ENCODE measurements at regions not wholly inside any gene's neighbourhood (a gene's known extent, or its start where the extent isn't known, plus 50 kb on each side); places are given as distances from the start of the nearest gene placed in this dataset.

DNA sequence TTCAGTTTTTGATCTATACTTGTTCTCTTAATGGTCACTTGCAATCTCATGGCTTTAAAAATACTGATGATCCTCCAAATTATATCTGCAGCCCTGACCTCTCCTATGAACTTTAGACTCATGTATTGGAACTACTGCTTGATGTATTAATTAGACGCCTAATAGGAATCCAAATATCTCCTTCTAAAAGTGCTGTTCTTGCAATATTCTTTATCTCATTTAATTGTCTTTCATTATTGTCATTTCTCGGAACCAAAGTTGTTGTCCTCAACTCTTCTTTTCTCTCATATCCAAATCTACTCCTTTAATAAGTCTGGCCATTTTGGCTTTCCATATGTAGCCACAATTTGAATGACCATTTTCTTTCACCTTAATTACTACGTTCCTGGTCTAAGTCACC, 907.6 kb upstream of the SEL1L start:
- Histone ChIP-seq H3K27ac (no peak overlapping the region), H3K4me3 (no peak overlapping the region)
- 85 to 91% (median 86%) methylated on average over 3 of the region's 3 CpGs for WGBS, 4 donors

DNA sequence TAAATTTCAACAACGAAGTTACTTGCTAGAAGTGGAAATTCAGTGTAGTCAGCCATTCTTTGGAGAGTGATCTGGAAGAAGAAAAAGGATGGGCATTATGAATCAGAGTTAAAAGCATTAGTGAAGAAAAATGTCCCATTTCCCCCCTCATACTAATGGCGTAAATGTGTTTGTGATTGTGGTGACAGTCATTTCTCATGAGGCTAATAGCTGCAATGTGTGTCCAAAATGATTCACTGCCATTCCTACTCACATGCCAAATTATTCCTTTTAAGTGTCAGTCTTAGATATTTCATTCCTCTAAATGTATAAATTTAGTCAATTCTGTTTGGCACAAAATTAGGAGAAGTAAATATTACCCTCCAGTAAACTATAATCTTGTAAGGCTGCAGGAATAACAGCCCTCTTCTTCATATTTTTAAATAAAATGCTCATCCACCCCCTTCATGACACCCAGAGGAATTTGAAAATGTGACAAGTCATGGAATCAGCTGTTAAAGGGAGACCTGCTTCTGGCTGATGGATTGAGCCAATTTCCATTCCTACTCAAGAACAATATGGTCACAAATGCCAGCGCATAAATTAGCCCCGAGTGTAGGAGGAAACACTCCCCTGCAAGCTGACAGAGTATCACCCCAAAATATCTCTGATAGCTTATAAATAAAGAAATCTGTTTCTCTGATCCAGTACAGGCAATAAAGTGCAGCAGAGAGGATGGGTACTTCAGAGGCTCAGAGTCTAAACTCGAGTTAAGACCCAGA, 912.3 kb upstream of the SEL1L start:
- H3K36me3 ChIP-seq (replicated peaks in 1 of 2), result no peaks in the 10 kb centered on the region
- WGBS, 4 donors, result 75 to 85% (median 76%) methylated on average over 5 of the region's 5 CpGs
- H3K9me3 ChIP-seq (replicated peaks in 1 of 3), result no peaks in the 10 kb centered on the region
- intact Hi-C loops (cut with DNase I), result no loop called here
- H3K4me3 ChIP-seq, result no peak overlapping the region
- no peak for TF ChIP-seq POLR2A (IDR thresholded peaks at IDR 0.05)
- TF ChIP-seq, protein P1, sequence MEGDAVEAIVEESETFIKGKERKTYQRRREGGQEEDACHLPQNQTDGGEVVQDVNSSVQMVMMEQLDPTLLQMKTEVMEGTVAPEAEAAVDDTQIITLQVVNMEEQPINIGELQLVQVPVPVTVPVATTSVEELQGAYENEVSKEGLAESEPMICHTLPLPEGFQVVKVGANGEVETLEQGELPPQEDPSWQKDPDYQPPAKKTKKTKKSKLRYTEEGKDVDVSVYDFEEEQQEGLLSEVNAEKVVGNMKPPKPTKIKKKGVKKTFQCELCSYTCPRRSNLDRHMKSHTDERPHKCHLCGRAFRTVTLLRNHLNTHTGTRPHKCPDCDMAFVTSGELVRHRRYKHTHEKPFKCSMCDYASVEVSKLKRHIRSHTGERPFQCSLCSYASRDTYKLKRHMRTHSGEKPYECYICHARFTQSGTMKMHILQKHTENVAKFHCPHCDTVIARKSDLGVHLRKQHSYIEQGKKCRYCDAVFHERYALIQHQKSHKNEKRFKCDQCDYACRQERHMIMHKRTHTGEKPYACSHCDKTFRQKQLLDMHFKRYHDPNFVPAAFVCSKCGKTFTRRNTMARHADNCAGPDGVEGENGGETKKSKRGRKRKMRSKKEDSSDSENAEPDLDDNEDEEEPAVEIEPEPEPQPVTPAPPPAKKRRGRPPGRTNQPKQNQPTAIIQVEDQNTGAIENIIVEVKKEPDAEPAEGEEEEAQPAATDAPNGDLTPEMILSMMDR (IDR thresholded peaks at IDR 0.05), result no peak
- no peaks in the 10 kb centered on the region for H3K4me1 ChIP-seq (replicated peaks in 1 of 2)
- H3K27ac ChIP-seq, result no peak overlapping the region
- no peak for DNase-seq
- H3K27me3 ChIP-seq, result no peaks in the 10 kb centered on the region

More for the DNA sequence above, 907.6 kb upstream of the SEL1L start:
- TF ChIP-seq, protein P1 (IDR thresholded peaks at IDR 0.05), result no peak
- no peak for TF ChIP-seq POLR2A (IDR thresholded peaks at IDR 0.05)
- intact Hi-C loops (cut with DNase I), result no loop called here
- H3K4me1 ChIP-seq (replicated peaks in 1 of 2), result no peaks in the 10 kb centered on the region
- H3K9me3 ChIP-seq (replicated peaks in 1 of 3), result no peaks in the 10 kb centered on the region
- H3K27me3 ChIP-seq, result no peaks in the 10 kb centered on the region
- no peak for DNase-seq
- H3K36me3 ChIP-seq (replicated peaks in 1 of 2), result no peaks in the 10 kb centered on the region

DNA sequence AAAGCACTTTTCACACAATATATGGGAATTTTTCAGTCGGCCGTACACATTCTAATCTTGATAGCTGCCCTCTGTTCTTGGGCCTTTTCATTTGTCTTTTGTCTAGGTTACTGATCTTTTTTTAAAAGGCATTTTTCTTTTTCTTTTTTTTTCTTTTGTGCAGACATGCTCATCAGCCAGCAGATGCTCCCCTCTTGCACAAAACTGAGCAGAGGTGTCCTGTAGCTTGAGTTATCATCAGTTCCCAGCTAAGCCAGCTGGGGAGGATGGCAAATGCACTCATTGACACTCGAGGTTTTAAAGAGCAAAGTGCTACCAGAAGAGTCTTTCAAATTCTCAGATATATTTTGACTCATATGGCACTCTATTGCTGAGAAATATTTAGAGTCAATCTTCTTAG, 913.9 kb upstream of the SEL1L start:
- H3K4me1 ChIP-seq (replicated peaks in 1 of 2), result no peaks in the 10 kb centered on the region
- DNase-seq, result no peak
- no peaks in the 10 kb centered on the region for H3K36me3 ChIP-seq (replicated peaks in 1 of 2)
- TF ChIP-seq, protein P1 (IDR thresholded peaks at IDR 0.05), result no peak
- no peak for TF ChIP-seq POLR2A (IDR thresholded peaks at IDR 0.05)
- intact Hi-C loops (cut with DNase I), result no loop called here
- H3K27me3 ChIP-seq, result no peaks in the 10 kb centered on the region
- 36 to 51% (median 44%) methylated on average over 3 of the region's 3 CpGs for WGBS, 4 donors
- no peak overlapping the region for H3K27ac ChIP-seq
- no peak overlapping the region for H3K4me3 ChIP-seq
- no peaks in the 10 kb centered on the region for H3K9me3 ChIP-seq (replicated peaks in 1 of 3)

DNA sequence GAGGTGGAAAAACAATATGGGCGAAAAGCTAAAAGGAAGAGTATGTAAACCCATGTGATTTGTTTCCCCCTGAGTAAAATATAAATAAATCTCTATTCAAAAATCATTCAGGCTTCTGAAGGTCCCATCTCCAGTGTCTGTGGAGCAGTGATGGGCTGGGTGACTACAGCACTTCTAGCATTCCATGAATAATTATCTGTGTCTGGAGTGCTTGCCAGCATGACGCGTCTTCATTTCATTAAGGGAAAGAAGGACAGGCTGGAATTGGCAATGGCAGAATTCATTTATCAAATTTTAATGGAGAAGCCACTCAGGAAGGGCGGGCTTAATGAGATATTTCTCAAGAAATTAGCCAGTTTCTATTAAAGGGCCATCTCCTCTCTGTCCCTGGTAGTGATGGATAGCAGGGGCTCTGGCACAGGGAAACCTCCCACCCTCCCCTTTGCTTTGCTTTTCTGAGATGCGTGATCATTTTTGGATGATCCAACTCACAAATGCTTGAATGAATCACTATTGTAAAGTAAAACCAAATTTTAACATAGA, 916.3 kb upstream of the SEL1L start:
- Histone ChIP-seq H3K4me1 (replicated peaks in 1 of 2) (no peaks in the 10 kb centered on the region), H3K36me3 (replicated peaks in 1 of 2) (no peaks in the 10 kb centered on the region), H3K27me3 (no peaks in the 10 kb centered on the region), H3K27ac (no peak overlapping the region), H3K4me3 (no peak overlapping the region), H3K9me3 (replicated peaks in 1 of 3) (no peaks in the 10 kb centered on the region)
- intact Hi-C loops (cut with DNase I), result no loop called here
- TF ChIP-seq POLR2A (IDR thresholded peaks at IDR 0.05), result no peak
- WGBS, 4 donors, result 71 to 81% (median 72%) methylated on average over 5 of the region's 5 CpGs
- DNase-seq, result no peak

DNA sequence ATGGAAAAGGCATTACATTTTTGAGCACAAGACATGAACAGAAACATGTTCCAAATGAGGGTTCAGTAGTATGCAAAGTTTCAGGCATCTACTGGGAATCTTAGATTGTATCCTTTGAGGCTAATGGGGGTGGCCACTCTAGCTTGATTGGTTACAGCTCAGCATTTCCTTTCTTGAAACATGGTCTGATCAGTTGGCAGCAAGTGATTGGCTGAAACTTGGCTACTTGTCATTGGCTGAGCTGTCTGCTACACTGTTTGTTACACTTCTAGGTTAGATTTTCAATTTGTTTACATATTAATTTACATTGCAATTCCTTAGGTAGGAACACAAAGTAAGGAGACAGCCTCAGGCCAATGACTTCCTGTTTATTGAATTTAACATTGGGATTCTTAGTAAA, 918.0 kb upstream of the SEL1L start:
- Histone ChIP-seq H3K4me1 (replicated peaks in 1 of 2) (no peaks in the 10 kb centered on the region), H3K9me3 (replicated peaks in 1 of 3) (no peaks in the 10 kb centered on the region), H3K27ac (no peak overlapping the region), H3K4me3 (no peak overlapping the region), H3K36me3 (replicated peaks in 1 of 2) (no peaks in the 10 kb centered on the region), H3K27me3 (no peaks in the 10 kb centered on the region)
- DNase-seq, result no peak
- intact Hi-C loops (cut with DNase I), result no loop called here
- TF ChIP-seq POLR2A (IDR thresholded peaks at IDR 0.05), result no peak
- TF ChIP-seq, protein P1 (IDR thresholded peaks at IDR 0.05), result no peak
